Vagina (tissue), 2 donors: ENCODE measurements at regions not wholly inside any gene's neighbourhood (a gene's known extent, or its start where the extent isn't known, plus 50 kb on each side); places are given as distances from the start of the nearest gene placed in this dataset.

Experiments used
- DNase-seq, 2 donors: peaks; one replicate each; pipeline ENCODE4 v3.0.0-alpha.2; 2017; ENCODE audit errors: extremely low spot score in 2 of 2
- H3K27ac ChIP-seq: fragments of 200-600 bp; sonication (generic); one replicate; pipeline ENCODE4 v1.5.1; 2019
- H3K27me3 ChIP-seq: fragments of 200-600 bp; sonication (generic); one replicate; pipeline ENCODE4 v1.5.1; 2019
- H3K36me3 ChIP-seq, 2 donors: fragments of 200-600 bp; sonication (generic); one replicate each; pipeline ENCODE4 v1.5.1; 2017 to 2019
- H3K4me1 ChIP-seq: fragments of 200-600 bp; sonication (generic); one replicate; pipeline ENCODE4 v1.5.1; 2019
- H3K4me3 ChIP-seq, 2 donors: fragments of 200-600 bp; sonication (generic); 1 replicate in 1 of 2; 2 replicates in 1 of 2; pipeline ENCODE4 v1.5.1; 2016 to 2019
- H3K9me3 ChIP-seq: fragments of 200-600 bp; sonication (generic); one replicate; pipeline ENCODE4 v1.5.1; 2019
- CTCF ChIP-seq, 3 experiments: fragments of 450-650 bp in 2 of 3; fragments of 200-600 bp in 1 of 3; sonication (generic) in 1 of 3; IDR thresholded peaks; one replicate each; pipeline ENCODE4 v1.5.1; 2017 to 2019; ENCODE audit warnings: antibody characterized with exemption in 3 of 3, mild to moderate bottlenecking in 2 of 3, moderate library complexity in 2 of 3
- POLR2A ChIP-seq, 2 donors: fragments of 450-650 bp; IDR thresholded peaks; one replicate each; pipeline ENCODE4 v1.6.1; 2017; ENCODE audit warnings: antibody characterized with exemption in 2 of 2, mild to moderate bottlenecking in 2 of 2, moderate library complexity in 2 of 2
- POLR2AphosphoS5 ChIP-seq, 2 donors: sonication (generic); formaldehyde crosslinking; IDR thresholded peaks; one replicate each; pipeline ENCODE4 v1.9.0; 2017; ENCODE audit warnings: antibody characterized with exemption in 2 of 2, mild to moderate bottlenecking in 2 of 2, low read depth in 1 of 2; ENCODE audit not compliant: insufficient read depth in 1 of 2
- intact Hi-C: fragments of 100-400 bp; cut with DNase I; formaldehyde crosslinking; loops from one replicate; pipeline ENCODE4 v1.15.1; 2023

- Histone ChIP-seq H3K4me1 (no peaks in the 10 kb centered on the region), H3K27me3 (no peaks in the 10 kb centered on the region), H3K4me3 (no peak overlapping the region), H3K36me3 (no peaks in the 10 kb centered on the region), H3K27ac (no peak overlapping the region), H3K9me3 (no peaks in the 10 kb centered on the region)
- intact Hi-C loops = no loop called here
- TF ChIP-seq POLR2A (IDR thresholded peaks at IDR 0.05) = no peak
- no peak for TF ChIP-seq POLR2AphosphoS5 (IDR thresholded peaks at IDR 0.05; ENCODE audit: insufficient read depth in 1 of 2, low read depth in 1 of 2)
- TF ChIP-seq CTCF (IDR thresholded peaks at IDR 0.05) = no peak
- no peak for DNase-seq
Measured at GRCh38 chr13:78383899-78384298, 219.5 kb downstream of the POU4F1 start.

- Histone ChIP-seq H3K27ac (no peak overlapping the region), H3K36me3 (no peaks in the 10 kb centered on the region), H3K4me3 (no peak overlapping the region), H3K4me1 (no peaks in the 10 kb centered on the region), H3K27me3 (no peaks in the 10 kb centered on the region), H3K9me3 (no peaks in the 10 kb centered on the region)
- TF ChIP-seq POLR2AphosphoS5 (IDR thresholded peaks at IDR 0.05; ENCODE audit: insufficient read depth in 1 of 2, low read depth in 1 of 2) = no peak
- TF ChIP-seq CTCF (IDR thresholded peaks at IDR 0.05) = no peak
- no peak for TF ChIP-seq POLR2A (IDR thresholded peaks at IDR 0.05)
- DNase-seq = no peak
- intact Hi-C loops = no loop called here
Measured at GRCh38 chr13:78383071-78383484, 220.3 kb downstream of the POU4F1 start.

GRCh38 chr13:78382491-78382890 is 220.9 kb downstream of the POU4F1 start:
- no peak for DNase-seq
- intact Hi-C loops = no loop called here
- H3K27ac ChIP-seq = no peak overlapping the region

GRCh38 chr13:78376822-78377221 is 226.5 kb downstream of the POU4F1 start:
- intact Hi-C loops = no loop called here
- no peaks in the 10 kb centered on the region for H3K27me3 ChIP-seq
- no peaks in the 10 kb centered on the region for H3K36me3 ChIP-seq
- no peaks in the 10 kb centered on the region for H3K9me3 ChIP-seq
- no peaks in the 10 kb centered on the region for H3K4me1 ChIP-seq
- no peak for TF ChIP-seq POLR2A (IDR thresholded peaks at IDR 0.05)
- no peak for TF ChIP-seq CTCF (IDR thresholded peaks at IDR 0.05)
- TF ChIP-seq POLR2AphosphoS5 (IDR thresholded peaks at IDR 0.05; ENCODE audit: insufficient read depth in 1 of 2, low read depth in 1 of 2) = no peak
- no peak overlapping the region for H3K4me3 ChIP-seq
- no peak for DNase-seq
- no peak overlapping the region for H3K27ac ChIP-seq

More at GRCh38 chr13:78382491-78382890, 220.9 kb downstream of the POU4F1 start:
- Histone ChIP-seq H3K4me1 (no peaks in the 10 kb centered on the region), H3K27me3 (no peaks in the 10 kb centered on the region), H3K36me3 (no peaks in the 10 kb centered on the region), H3K9me3 (no peaks in the 10 kb centered on the region), H3K4me3 (no peak overlapping the region)
- TF ChIP-seq POLR2AphosphoS5 (IDR thresholded peaks at IDR 0.05; ENCODE audit: insufficient read depth in 1 of 2, low read depth in 1 of 2) = no peak
- TF ChIP-seq POLR2A (IDR thresholded peaks at IDR 0.05) = no peak
- no peak for TF ChIP-seq CTCF (IDR thresholded peaks at IDR 0.05)

- Histone ChIP-seq H3K27ac (no peak overlapping the region), H3K27me3 (no peaks in the 10 kb centered on the region), H3K4me3 (no peak overlapping the region), H3K36me3 (no peaks in the 10 kb centered on the region), H3K9me3 (no peaks in the 10 kb centered on the region), H3K4me1 (no peaks in the 10 kb centered on the region)
- TF ChIP-seq POLR2AphosphoS5 (IDR thresholded peaks at IDR 0.05; ENCODE audit: insufficient read depth in 1 of 2, low read depth in 1 of 2) (no peak), POLR2A (IDR thresholded peaks at IDR 0.05) (no peak), CTCF (IDR thresholded peaks at IDR 0.05) (no peak)
- intact Hi-C loops = no loop called here
- no peak for DNase-seq
Measured at GRCh38 chr13:78376033-78376432, 227.3 kb downstream of the POU4F1 start.
